Neural progenitor cell (in vitro differentiated cells): ENCODE measurements at regions not wholly inside any gene's neighbourhood (a gene's known extent, or its start where the extent isn't known, plus 50 kb on each side); places are given as distances from the start of the nearest gene placed in this dataset.

Experiments
- DNase-seq: peaks from one replicate; pipeline ENCODE4 v3.0.0-alpha.2; 2016; ENCODE audit warnings: low spot score
- H2AFZ ChIP-seq: fragments of 200-600 bp; sonication (generic); replicated peaks from 2 replicates; pipeline ENCODE4 v1.6.1; 2016; ENCODE audit warnings: antibody characterized with exemption
- H3F3A ChIP-seq: fragments of 200-600 bp; sonication (generic); 2 replicates; pipeline ENCODE4 v1.6.1; 2016; ENCODE audit warnings: antibody characterized with exemption, low read depth
- H3K27ac ChIP-seq: fragments of 200-600 bp; sonication (generic); 2 replicates; pipeline ENCODE4 v1.5.1; 2016; ENCODE audit warnings: mild to moderate bottlenecking
- H3K27me3 ChIP-seq: fragments of 200-600 bp; sonication (generic); 2 replicates; pipeline ENCODE4 v1.6.1; 2016; ENCODE audit warnings: mild to moderate bottlenecking, moderate library complexity
- H3K36me3 ChIP-seq: fragments of 200-600 bp; sonication (generic); 2 replicates; pipeline ENCODE4 v1.5.1; 2016
- H3K4me1 ChIP-seq: fragments of 200-600 bp; sonication (generic); 2 replicates; pipeline ENCODE4 v1.6.1; 2016; ENCODE audit warnings: mixed run types
- H3K4me2 ChIP-seq: fragments of 200-600 bp; sonication (generic); 2 replicates; pipeline ENCODE4 v1.6.1; 2016
- H3K4me3 ChIP-seq: fragments of 200-600 bp; sonication (generic); 2 replicates; pipeline ENCODE4 v1.5.1; 2016
- H3K79me2 ChIP-seq: fragments of 200-600 bp; sonication (generic); 2 replicates; pipeline ENCODE4 v1.6.1; 2016; ENCODE audit warnings: low read depth
- H3K9ac ChIP-seq: fragments of 200-600 bp; sonication (generic); 2 replicates; pipeline ENCODE4 v1.6.1; 2016
- H3K9me3 ChIP-seq: fragments of 200-600 bp; sonication (generic); 2 replicates; pipeline ENCODE4 v1.5.1; 2016; ENCODE audit warnings: low read depth
- H4K20me1 ChIP-seq: fragments of 200-600 bp; sonication (generic); 2 replicates; pipeline ENCODE4 v1.6.1; 2016; ENCODE audit warnings: low read depth
- H3K27ac Mint-ChIP-seq: 3 replicates; pipeline ENCODE4 v1.8.0; 2021; ENCODE audit warnings: mixed read lengths
- H3K27me3 Mint-ChIP-seq: 2 replicates; pipeline ENCODE4 v1.8.0; 2022; ENCODE audit warnings: low read depth, mild to moderate bottlenecking, inconsistent platforms, moderate library complexity, mixed read lengths; ENCODE audit not compliant: insufficient read depth
- H3K36me3 Mint-ChIP-seq: 3 replicates; pipeline ENCODE4 v1.8.0; 2021; ENCODE audit warnings: mixed read lengths
- H3K4me1 Mint-ChIP-seq: 3 replicates; pipeline ENCODE4 v1.8.0; 2021; ENCODE audit warnings: mixed read lengths
- H3K4me3 Mint-ChIP-seq: 3 replicates; pipeline ENCODE4 v1.8.0; 2021; ENCODE audit warnings: mild to moderate bottlenecking, moderate library complexity, mixed read lengths
- H3K9me3 Mint-ChIP-seq: 3 replicates; pipeline ENCODE4 v1.8.0; 2020; ENCODE audit warnings: mixed read lengths
- EZH2 ChIP-seq: fragments of 200-600 bp; sonication (generic); IDR thresholded peaks from 2 replicates; pipeline ENCODE4 v1.6.1; 2017; ENCODE audit warnings: antibody characterized with exemption, mild to moderate bottlenecking, moderate library complexity
- EZH2phosphoT487 ChIP-seq: fragments of 200-600 bp; sonication (generic); IDR thresholded peaks from 2 replicates; pipeline ENCODE4 v1.6.1; 2017; ENCODE audit warnings: antibody characterized with exemption
- TF ChIP-seq, protein P1 (sequence below): fragments of 200-600 bp; sonication (generic); IDR thresholded peaks from 2 replicates; pipeline ENCODE4 v1.5.1; 2017; ENCODE audit warnings: antibody characterized with exemption, mild to moderate bottlenecking

DNA sequence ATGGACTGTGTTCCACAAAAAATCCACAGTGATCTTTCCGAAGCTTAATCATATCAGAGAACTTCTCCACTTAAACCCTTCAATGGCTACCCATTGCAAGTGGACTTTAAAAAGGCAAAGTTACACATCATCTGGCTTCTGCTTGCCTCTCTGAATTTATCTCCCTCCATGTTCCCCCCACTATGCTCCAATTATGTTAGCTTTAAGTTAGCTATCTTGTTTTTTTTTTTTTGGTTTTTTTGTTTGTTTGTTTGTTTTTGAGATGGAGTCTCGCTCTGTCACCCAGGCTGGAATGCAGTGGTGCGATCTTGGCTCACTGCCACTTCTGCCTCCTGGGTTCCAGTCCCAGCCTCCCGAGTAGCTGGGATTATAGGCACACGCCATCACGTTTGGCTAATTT lies 166.4 kb upstream of the ADGRL2 start:
- Histone ChIP-seq H3K9me3 (no peaks in the 10 kb centered on the region), H3K4me3 (no peak overlapping the region), H3K27ac (no peak overlapping the region), H3K36me3 (no peaks in the 10 kb centered on the region), H4K20me1 (no peaks in the 10 kb centered on the region), H3K27me3 (no peaks in the 10 kb centered on the region), H3K9ac (no peak overlapping the region), H3K4me2 (no peak overlapping the region), H3F3A (no peaks in the 10 kb centered on the region), H2AFZ (no peak overlapping the region), H3K79me2 (no peaks in the 10 kb centered on the region), H3K4me1 (no peaks in the 10 kb centered on the region)
- Mint-ChIP-seq H3K27ac (no peak overlapping the region), H3K4me1 (no peaks in the 10 kb centered on the region), H3K36me3 (peaks cover 6% of the 10 kb centered on the region), H3K4me3 (no peak overlapping the region), H3K27me3 (peaks cover under 1% of the 10 kb centered on the region), H3K9me3 (peaks cover 2% of the 10 kb centered on the region)
- no peak for TF ChIP-seq EZH2phosphoT487
- TF ChIP-seq, protein P1, sequence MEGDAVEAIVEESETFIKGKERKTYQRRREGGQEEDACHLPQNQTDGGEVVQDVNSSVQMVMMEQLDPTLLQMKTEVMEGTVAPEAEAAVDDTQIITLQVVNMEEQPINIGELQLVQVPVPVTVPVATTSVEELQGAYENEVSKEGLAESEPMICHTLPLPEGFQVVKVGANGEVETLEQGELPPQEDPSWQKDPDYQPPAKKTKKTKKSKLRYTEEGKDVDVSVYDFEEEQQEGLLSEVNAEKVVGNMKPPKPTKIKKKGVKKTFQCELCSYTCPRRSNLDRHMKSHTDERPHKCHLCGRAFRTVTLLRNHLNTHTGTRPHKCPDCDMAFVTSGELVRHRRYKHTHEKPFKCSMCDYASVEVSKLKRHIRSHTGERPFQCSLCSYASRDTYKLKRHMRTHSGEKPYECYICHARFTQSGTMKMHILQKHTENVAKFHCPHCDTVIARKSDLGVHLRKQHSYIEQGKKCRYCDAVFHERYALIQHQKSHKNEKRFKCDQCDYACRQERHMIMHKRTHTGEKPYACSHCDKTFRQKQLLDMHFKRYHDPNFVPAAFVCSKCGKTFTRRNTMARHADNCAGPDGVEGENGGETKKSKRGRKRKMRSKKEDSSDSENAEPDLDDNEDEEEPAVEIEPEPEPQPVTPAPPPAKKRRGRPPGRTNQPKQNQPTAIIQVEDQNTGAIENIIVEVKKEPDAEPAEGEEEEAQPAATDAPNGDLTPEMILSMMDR, result no peak
- no peak for TF ChIP-seq EZH2
- DNase-seq, result no peak

DNA sequence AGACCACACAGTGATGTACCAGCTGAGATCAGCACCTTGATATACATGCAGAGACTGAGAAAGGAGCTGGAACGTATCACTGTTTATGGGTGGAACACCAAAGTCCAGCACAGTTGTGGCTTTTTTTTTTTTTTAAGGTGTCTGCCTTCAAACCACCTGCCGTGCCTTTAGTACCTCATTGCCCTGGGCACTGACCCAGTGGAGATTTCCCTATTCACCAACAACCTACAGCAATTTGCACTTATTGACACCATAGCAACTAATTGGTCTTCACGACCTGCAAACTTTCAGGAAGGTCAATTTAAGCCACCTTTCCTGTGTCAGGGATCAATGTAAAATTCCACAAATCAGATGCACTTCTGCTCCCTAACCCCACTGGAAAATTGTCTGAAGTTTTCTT lies 181.6 kb upstream of the ADGRL2 start:
- Histone ChIP-seq H3K4me2 (peak overlapping the region; percentile 16), H3K9me3 (no peaks in the 10 kb centered on the region), H3K36me3 (no peaks in the 10 kb centered on the region), H3K27me3 (no peaks in the 10 kb centered on the region), H4K20me1 (no peaks in the 10 kb centered on the region), H3K4me1 (peaks cover 17% of the 10 kb centered on the region), H3K9ac (no peak overlapping the region), H3K27ac (no peak overlapping the region), H3K79me2 (no peaks in the 10 kb centered on the region), H3F3A (no peaks in the 10 kb centered on the region), H3K4me3 (no peak overlapping the region), H2AFZ (no peak overlapping the region)
- peak; percentile 54 for DNase-seq
- Mint-ChIP-seq H3K4me1 (peaks cover 28% of the 10 kb centered on the region), H3K4me3 (no peak overlapping the region), H3K27me3 (peaks cover 6% of the 10 kb centered on the region), H3K27ac (no peak overlapping the region), H3K36me3 (peaks cover 16% of the 10 kb centered on the region), H3K9me3 (peaks cover 22% of the 10 kb centered on the region)
- TF ChIP-seq, protein P1, result no peak
- TF ChIP-seq EZH2 (no peak), EZH2phosphoT487 (no peak)

DNA sequence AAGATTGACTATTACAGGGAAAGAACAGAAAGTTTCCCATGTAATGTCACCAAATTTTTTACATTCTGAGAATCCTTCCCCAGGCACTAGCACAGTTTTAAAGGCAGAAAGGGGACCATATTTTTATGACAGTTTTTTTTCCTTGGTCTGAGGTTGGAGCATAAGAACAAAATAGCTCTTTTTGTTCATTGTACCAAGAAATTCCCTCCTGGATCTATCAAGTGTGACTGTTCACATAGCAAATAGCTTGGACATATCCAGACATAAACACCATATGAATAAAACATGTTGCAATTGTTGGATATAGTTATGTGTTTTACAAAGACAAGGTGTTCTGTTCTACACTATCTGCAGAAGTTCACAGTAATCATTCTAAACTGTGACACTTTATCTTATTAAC lies 182.4 kb upstream of the ADGRL2 start:
- Histone ChIP-seq H3K4me3 (no peak overlapping the region), H3K4me1 (peaks cover 17% of the 10 kb centered on the region), H3F3A (no peaks in the 10 kb centered on the region), H3K27ac (no peak overlapping the region), H2AFZ (no peak overlapping the region), H3K36me3 (no peaks in the 10 kb centered on the region), H3K9me3 (no peaks in the 10 kb centered on the region), H3K4me2 (peak overlapping the region; percentile 16), H3K27me3 (no peaks in the 10 kb centered on the region), H4K20me1 (no peaks in the 10 kb centered on the region), H3K9ac (no peak overlapping the region), H3K79me2 (no peaks in the 10 kb centered on the region)
- TF ChIP-seq, protein P1, result no peak
- no peak for TF ChIP-seq EZH2phosphoT487
- no peak for TF ChIP-seq EZH2
- no peak for DNase-seq
- peaks cover 6% of the 10 kb centered on the region for H3K27me3 Mint-ChIP-seq
- peaks cover 22% of the 10 kb centered on the region for H3K9me3 Mint-ChIP-seq
- peaks cover 28% of the 10 kb centered on the region for H3K4me1 Mint-ChIP-seq
- peaks cover 16% of the 10 kb centered on the region for H3K36me3 Mint-ChIP-seq
- H3K4me3 Mint-ChIP-seq, result no peak overlapping the region
- no peak overlapping the region for H3K27ac Mint-ChIP-seq
